Skeletal muscle satellite cell (primary cell): ENCODE measurements at regions not wholly inside any gene's neighbourhood (a gene's known extent, or its start where the extent isn't known, plus 50 kb on each side); places are given as distances from the start of the nearest gene placed in this dataset.

Experiments
- H3K27me3 ChIP-seq: 2 replicates; pipeline ENCODE4 v1.7.0; 2013; ENCODE audit warnings: low read length; ENCODE audit not compliant: control insufficient read depth, insufficient read depth
- H3K36me3 ChIP-seq: 2 replicates; pipeline ENCODE4 v1.7.0; 2013; ENCODE audit warnings: mild to moderate bottlenecking, control low read depth, low read length; ENCODE audit not compliant: insufficient read depth
- H3K4me1 ChIP-seq: 2 replicates; pipeline ENCODE4 v1.7.0; 2013; ENCODE audit warnings: low read length; ENCODE audit not compliant: control insufficient read depth, insufficient read depth
- H3K4me2 ChIP-seq: 2 replicates; pipeline ENCODE4 v1.7.0; 2013; ENCODE audit warnings: mild to moderate bottlenecking, low read length
- H3K4me3 ChIP-seq: 2 replicates; pipeline ENCODE4 v1.7.0; 2013; ENCODE audit warnings: low read length
- H3K9ac ChIP-seq: 2 replicates; pipeline ENCODE4 v1.7.0; 2013; ENCODE audit warnings: mild to moderate bottlenecking, low read depth, low read length, moderate library complexity
- H3K9me3 ChIP-seq: replicated peaks from 2 replicates; pipeline ENCODE4 v1.7.0; 2013; ENCODE audit warnings: mild to moderate bottlenecking, control low read depth, low read length

- peaks cover 11% of the 10 kb centered on the region for H3K4me1 ChIP-seq
- no peak overlapping the region for H3K4me3 ChIP-seq
- no peaks in the 10 kb centered on the region for H3K27me3 ChIP-seq
- no peaks in the 10 kb centered on the region for H3K9me3 ChIP-seq
- no peak overlapping the region for H3K9ac ChIP-seq
- H3K36me3 ChIP-seq: no peaks in the 10 kb centered on the region
- no peak overlapping the region for H3K4me2 ChIP-seq
These were observed 68.7 kb upstream of the AGTR1 start for GRCh38 chr3:148629006-148629405.

GRCh38 chr3:148631124-148631903 lies 66.4 kb upstream of the AGTR1 start:
- Histone ChIP-seq H3K9ac (no peak overlapping the region), H3K36me3 (no peaks in the 10 kb centered on the region), H3K9me3 (no peaks in the 10 kb centered on the region)

GRCh38 chr3:148641722-148642121 lies 56.0 kb upstream of the AGTR1 start:
- H3K36me3 ChIP-seq: no peaks in the 10 kb centered on the region
- H3K9ac ChIP-seq: no peak overlapping the region
- peaks cover 31% of the 10 kb centered on the region for H3K4me1 ChIP-seq
- H3K27me3 ChIP-seq: no peaks in the 10 kb centered on the region
- no peaks in the 10 kb centered on the region for H3K9me3 ChIP-seq
- H3K4me3 ChIP-seq: no peak overlapping the region
- H3K4me2 ChIP-seq: no peak overlapping the region

More at GRCh38 chr3:148631124-148631903, 66.4 kb upstream of the AGTR1 start:
- Histone ChIP-seq H3K4me3 (no peak overlapping the region), H3K27me3 (no peaks in the 10 kb centered on the region), H3K4me1 (no peaks in the 10 kb centered on the region), H3K4me2 (no peak overlapping the region)

DNA sequence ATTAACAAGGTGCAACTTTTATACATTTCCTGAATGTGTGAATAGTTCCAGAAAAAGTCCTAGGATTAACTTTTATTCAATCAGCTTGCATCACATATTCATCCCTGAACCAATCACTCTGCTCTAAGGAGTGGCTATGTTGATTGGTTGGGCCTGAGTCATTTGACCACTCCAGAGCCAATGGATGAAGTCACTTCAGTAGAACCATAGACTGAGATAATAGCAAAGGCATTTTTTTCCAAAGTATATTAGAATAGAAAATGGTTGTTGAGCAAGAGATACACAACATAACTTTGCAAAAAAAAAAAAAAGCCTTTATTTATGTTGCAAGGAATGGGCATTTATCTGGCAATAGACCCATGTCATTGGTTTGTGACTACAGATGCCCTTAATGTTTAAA lies 55.5 kb upstream of the AGTR1 start:
- Histone ChIP-seq H3K9ac (no peak overlapping the region), H3K36me3 (no peaks in the 10 kb centered on the region), H3K4me2 (no peak overlapping the region), H3K9me3 (no peaks in the 10 kb centered on the region), H3K4me3 (no peak overlapping the region), H3K27me3 (no peaks in the 10 kb centered on the region), H3K4me1 (peaks cover 30% of the 10 kb centered on the region)

GRCh38 chr3:148642616-148643015 lies 55.1 kb upstream of the AGTR1 start:
- no peaks in the 10 kb centered on the region for H3K27me3 ChIP-seq
- H3K36me3 ChIP-seq: no peaks in the 10 kb centered on the region
- no peaks in the 10 kb centered on the region for H3K9me3 ChIP-seq
- H3K4me2 ChIP-seq: no peak overlapping the region
- H3K4me1 ChIP-seq: peaks cover 31% of the 10 kb centered on the region
- no peak overlapping the region for H3K4me3 ChIP-seq
- H3K9ac ChIP-seq: peak overlapping the region; percentile 49

GRCh38 chr3:148643389-148643840 lies 54.3 kb upstream of the AGTR1 start:
- no peaks in the 10 kb centered on the region for H3K27me3 ChIP-seq
- H3K4me1 ChIP-seq: peaks cover 39% of the 10 kb centered on the region
- no peaks in the 10 kb centered on the region for H3K36me3 ChIP-seq
- peak overlapping the region; percentile 49 for H3K9ac ChIP-seq
- H3K9me3 ChIP-seq: no peaks in the 10 kb centered on the region
- peak overlapping the region; percentile 15 for H3K4me3 ChIP-seq
- H3K4me2 ChIP-seq: peak overlapping the region; percentile 2

DNA sequence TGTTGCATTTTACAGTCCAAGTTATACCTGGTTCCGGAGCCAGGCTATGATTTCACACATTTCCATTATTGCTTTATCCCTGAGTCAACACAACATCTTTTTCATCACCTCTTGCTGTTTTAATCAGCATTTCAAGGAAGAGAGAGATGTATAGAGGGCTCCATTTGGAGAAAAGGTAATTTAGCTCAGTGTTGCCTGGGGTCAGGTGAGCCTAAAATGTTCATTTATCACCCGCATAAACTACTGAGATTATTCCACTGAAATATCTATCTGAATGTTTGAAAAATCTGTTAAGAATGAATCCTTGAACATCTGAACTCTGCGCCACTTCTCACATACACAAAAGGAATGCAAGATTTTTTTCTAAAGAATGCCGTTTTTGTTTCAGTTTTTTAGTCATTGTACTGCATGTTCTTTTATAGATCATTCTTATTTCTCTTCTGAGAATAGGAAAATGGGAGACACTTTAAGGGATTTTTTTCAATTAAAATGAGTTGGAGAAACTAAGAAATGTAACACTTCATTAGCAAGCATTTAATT lies 51.5 kb upstream of the AGTR1 start:
- no peaks in the 10 kb centered on the region for H3K27me3 ChIP-seq
- no peaks in the 10 kb centered on the region for H3K9me3 ChIP-seq
- no peaks in the 10 kb centered on the region for H3K36me3 ChIP-seq
- peaks cover 55% of the 10 kb centered on the region for H3K4me1 ChIP-seq
- no peak overlapping the region for H3K9ac ChIP-seq
- H3K4me3 ChIP-seq: no peak overlapping the region
- peak overlapping the region; percentile 48 for H3K4me2 ChIP-seq
